Transverse colon (tissue), 4 donors: ENCODE measurements at regions not wholly inside any gene's neighbourhood (a gene's known extent, or its start where the extent isn't known, plus 50 kb on each side); places are given as distances from the start of the nearest gene placed in this dataset.

ENCODE experiments used
- DNase-seq: peaks from one replicate; pipeline ENCODE4 v3.0.0-alpha.2; 2019
- H3K27ac ChIP-seq, 4 donors: fragments of 200-600 bp; sonication (generic); 2 replicates each; pipeline ENCODE4 v1.5.1; 2016 to 2018; ENCODE audit warnings: inconsistent platforms in 4 of 4
- H3K27me3 ChIP-seq: fragments of 200-600 bp; sonication (generic); 2 replicates; pipeline ENCODE4 v1.5.1; 2017; ENCODE audit warnings: inconsistent platforms
- H3K36me3 ChIP-seq, 4 donors: fragments of 200-600 bp; sonication (generic); 2 replicates each; pipeline ENCODE4 v1.5.1; 2017 to 2019; ENCODE audit warnings: inconsistent platforms in 4 of 4
- H3K4me1 ChIP-seq, 4 donors: fragments of 200-600 bp; sonication (generic); 2 replicates each; pipeline ENCODE4 v1.5.1; 2017 to 2020; ENCODE audit warnings: inconsistent platforms in 4 of 4
- H3K4me3 ChIP-seq, 4 donors: fragments of 200-600 bp; sonication (generic); 1 replicate in 1 of 4; 2 replicates in 3 of 4; pipeline versions ENCODE4 v1.5.1 to v1.6.1; 2017 to 2019; ENCODE audit warnings: inconsistent platforms in 4 of 4
- H3K9me3 ChIP-seq, 2 donors: fragments of 200-600 bp; sonication (generic); 2 replicates each; pipeline ENCODE4 v1.5.1; 2017 to 2019; ENCODE audit warnings: inconsistent platforms in 2 of 2
- EP300 ChIP-seq: sonication (generic); formaldehyde crosslinking; IDR thresholded peaks from one replicate; pipeline ENCODE4 v1.6.1; 2017; ENCODE audit warnings: antibody characterized with exemption, low read depth
- POLR2A ChIP-seq: fragments of 450-650 bp; IDR thresholded peaks from one replicate; pipeline ENCODE4 v1.6.1; 2016; ENCODE audit warnings: antibody characterized with exemption, mild to moderate bottlenecking, moderate library complexity
- POLR2AphosphoS5 ChIP-seq, 3 donors: sonication (generic); formaldehyde crosslinking; IDR thresholded peaks; one replicate each; pipeline ENCODE4 v1.6.1; 2016; ENCODE audit warnings: antibody characterized with exemption in 3 of 3
- WGBS, 2 donors: methylation state at CpG; one replicate each; pipeline ENCODE4 v1.1.5; 2018; ENCODE audit warnings: low coverage in 1 of 2; 5-methylcytosine and 5-hydroxymethylcytosine counted together
- in situ Hi-C, 4 donors: fragments of 200-750 bp; cut with MboI; loops; one replicate each; pipeline versions ENCODE4 v1.15.0 to v1.15.1; 2017; ENCODE audit warnings: low sequenced_read_pairs in 3 of 4, low pct_ligation_motif_present in 1 of 4, low pct_unique_long_range_greater_than_20kb in 1 of 4
- intact Hi-C: fragments of 100-400 bp; cut with DNase I; formaldehyde crosslinking; loops from one replicate; pipeline ENCODE4 v1.15.1; 2023; ENCODE audit warnings: low total_unique reads
- TF ChIP-seq, protein P1 (sequence below), 5 experiments: fragments of 200-600 bp in 3 of 5; fragments of 450-650 bp in 2 of 5; sonication (generic) in 3 of 5; IDR thresholded peaks; 1 replicate in 2 of 5; 2 replicates in 3 of 5; pipeline ENCODE4 v1.5.1; 2016 to 2017; ENCODE audit warnings: antibody characterized with exemption in 5 of 5, inconsistent platforms in 3 of 5, mild to moderate bottlenecking in 2 of 5, moderate library complexity in 1 of 5

- Histone ChIP-seq H3K4me1 (peaks cover 0 to 7% (median 0%) of the 10 kb centered on the region in 4 donors), H3K27ac (no peak overlapping the region), H3K27me3 (no peaks in the 10 kb centered on the region), H3K36me3 (no peaks in the 10 kb centered on the region), H3K9me3 (no peaks in the 10 kb centered on the region), H3K4me3 (no peak overlapping the region)
- intact Hi-C loops (no loop called here), in situ Hi-C loops (no loop called here)
- WGBS, 2 donors = 50 to 55% methylated on average over 2 of the region's 2 CpGs
- TF ChIP-seq POLR2AphosphoS5 (IDR thresholded peaks at IDR 0.05) (no peak), EP300 (no peak), POLR2A (no peak)
- no peak for DNase-seq
These were observed 199.6 kb downstream of the GAS1 start for GRCh38 chr9:86747711-86748110.

DNA sequence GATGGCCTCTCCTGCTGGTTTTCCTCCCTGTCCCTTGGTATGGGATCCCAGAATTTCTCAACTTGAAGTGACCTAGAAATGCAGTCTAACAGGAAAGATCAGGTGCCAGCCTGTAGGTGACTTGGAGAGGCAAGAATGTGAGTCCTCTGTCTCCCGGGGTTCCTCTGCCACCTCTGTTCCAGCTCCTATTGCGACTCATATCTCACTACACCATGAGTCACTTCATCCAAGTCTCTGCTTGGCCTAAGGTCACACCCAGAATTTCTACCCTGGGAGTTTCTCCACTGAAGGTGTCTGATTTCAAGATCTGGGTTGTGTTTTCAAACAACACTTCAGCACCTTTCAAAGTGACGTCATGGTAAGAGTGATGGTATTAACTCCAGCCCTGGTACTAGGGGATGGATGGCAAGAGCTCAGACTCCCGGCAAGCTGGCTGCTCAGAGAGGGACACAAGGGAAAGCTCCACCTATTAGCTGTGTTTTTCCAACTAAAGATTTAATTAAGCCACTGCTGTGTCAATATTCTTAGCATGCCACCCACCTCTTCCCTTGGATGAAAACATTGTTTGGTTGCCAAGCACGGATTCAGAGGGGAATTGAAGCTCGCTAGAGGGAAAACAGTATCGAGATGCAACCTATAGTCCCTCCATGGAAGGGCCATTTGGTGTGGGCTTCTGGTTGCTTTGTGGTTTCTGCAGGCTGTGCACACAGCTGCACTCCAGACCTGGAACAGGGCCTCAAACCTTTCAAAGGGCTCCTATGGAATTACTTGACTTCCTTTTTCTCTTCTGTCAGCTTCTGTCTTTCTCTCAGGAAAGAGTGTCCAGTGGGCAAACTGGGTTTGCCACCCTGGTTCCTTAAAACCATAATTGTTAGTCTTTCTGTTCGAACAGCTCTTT, 205.7 kb downstream of the GAS1 start:
- in situ Hi-C loops (no loop called here), intact Hi-C loops (no loop called here)
- H3K27me3 ChIP-seq = no peaks in the 10 kb centered on the region
- no peak overlapping the region for H3K4me3 ChIP-seq
- no peaks in the 10 kb centered on the region for H3K36me3 ChIP-seq
- no peak overlapping the region for H3K27ac ChIP-seq
- no peaks in the 10 kb centered on the region for H3K9me3 ChIP-seq
- 69 to 83% methylated on average over 1 to 8 of the region's 8 CpGs for WGBS, 2 donors
- H3K4me1 ChIP-seq = no peaks in the 10 kb centered on the region
- DNase-seq = no peak
- TF ChIP-seq POLR2AphosphoS5 (IDR thresholded peaks at IDR 0.05) (no peak), POLR2A (no peak), EP300 (no peak)
- TF ChIP-seq, protein P1, sequence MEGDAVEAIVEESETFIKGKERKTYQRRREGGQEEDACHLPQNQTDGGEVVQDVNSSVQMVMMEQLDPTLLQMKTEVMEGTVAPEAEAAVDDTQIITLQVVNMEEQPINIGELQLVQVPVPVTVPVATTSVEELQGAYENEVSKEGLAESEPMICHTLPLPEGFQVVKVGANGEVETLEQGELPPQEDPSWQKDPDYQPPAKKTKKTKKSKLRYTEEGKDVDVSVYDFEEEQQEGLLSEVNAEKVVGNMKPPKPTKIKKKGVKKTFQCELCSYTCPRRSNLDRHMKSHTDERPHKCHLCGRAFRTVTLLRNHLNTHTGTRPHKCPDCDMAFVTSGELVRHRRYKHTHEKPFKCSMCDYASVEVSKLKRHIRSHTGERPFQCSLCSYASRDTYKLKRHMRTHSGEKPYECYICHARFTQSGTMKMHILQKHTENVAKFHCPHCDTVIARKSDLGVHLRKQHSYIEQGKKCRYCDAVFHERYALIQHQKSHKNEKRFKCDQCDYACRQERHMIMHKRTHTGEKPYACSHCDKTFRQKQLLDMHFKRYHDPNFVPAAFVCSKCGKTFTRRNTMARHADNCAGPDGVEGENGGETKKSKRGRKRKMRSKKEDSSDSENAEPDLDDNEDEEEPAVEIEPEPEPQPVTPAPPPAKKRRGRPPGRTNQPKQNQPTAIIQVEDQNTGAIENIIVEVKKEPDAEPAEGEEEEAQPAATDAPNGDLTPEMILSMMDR (IDR thresholded peaks at IDR 0.05) = no peak

DNA sequence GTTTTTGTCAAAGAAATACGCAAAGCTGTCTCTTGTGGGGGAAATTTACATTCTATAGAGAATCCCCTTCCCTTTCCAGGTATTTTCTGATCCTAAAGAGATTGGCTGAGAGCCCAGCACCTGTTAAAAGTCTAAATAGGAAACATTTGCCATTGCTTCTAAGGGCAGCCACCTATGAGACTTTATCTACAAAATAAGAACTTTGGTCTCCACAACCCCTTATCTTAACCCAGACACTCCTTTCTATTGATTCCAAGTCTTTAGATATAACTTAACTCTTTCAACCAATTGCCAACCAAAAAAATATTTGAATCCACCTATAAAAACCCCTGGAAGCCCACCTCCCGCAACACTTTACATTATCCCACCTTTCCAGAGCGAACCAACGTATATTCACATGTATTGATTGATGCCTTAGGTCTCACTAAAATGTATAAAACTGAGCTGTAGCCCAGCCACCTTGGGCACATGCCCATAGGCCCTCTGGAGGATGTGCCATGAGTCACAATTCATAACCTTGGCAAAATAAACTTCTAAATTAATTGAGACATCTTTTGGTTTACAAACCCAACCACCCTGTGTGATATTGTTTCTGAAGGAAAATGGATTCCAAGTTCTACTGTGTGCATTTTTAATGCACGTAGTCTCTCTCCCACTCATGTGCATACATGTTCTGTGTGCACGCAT, 211.4 kb downstream of the GAS1 start:
- H3K27me3 ChIP-seq = no peaks in the 10 kb centered on the region
- H3K36me3 ChIP-seq = no peaks in the 10 kb centered on the region
- TF ChIP-seq POLR2AphosphoS5 (IDR thresholded peaks at IDR 0.05) = no peak
- DNase-seq = no peak
- no peaks in the 10 kb centered on the region for H3K9me3 ChIP-seq
- intact Hi-C loops (no loop called here), in situ Hi-C loops (no loop called here)
- H3K4me3 ChIP-seq = no peak overlapping the region
- peak overlapping the region in 1 of 4 donors; percentile 58 for H3K27ac ChIP-seq
- no peaks in the 10 kb centered on the region for H3K4me1 ChIP-seq
- WGBS, 2 donors = 80 to 83% methylated on average over 6 of the region's 6 CpGs

GRCh38 chr9:86734771-86735170, 212.5 kb downstream of the GAS1 start:
- no peaks in the 10 kb centered on the region for H3K4me1 ChIP-seq
- no peaks in the 10 kb centered on the region for H3K9me3 ChIP-seq
- no peak for DNase-seq
- peak overlapping the region in 2 of 4 donors; percentile 44 to 58 for H3K27ac ChIP-seq
- peak in 2 of 3 donors; percentile 7 to 23 for TF ChIP-seq POLR2AphosphoS5 (IDR thresholded peaks at IDR 0.05)
- TF ChIP-seq, protein P1 (IDR thresholded peaks at IDR 0.05) = no peak
- H3K36me3 ChIP-seq = no peaks in the 10 kb centered on the region
- 40 to 69% methylated on average over 1 of the region's 1 CpG for WGBS, 2 donors
- H3K27me3 ChIP-seq = no peaks in the 10 kb centered on the region
- intact Hi-C loops (no loop called here), in situ Hi-C loops (no loop called here)
- no peak overlapping the region for H3K4me3 ChIP-seq

DNA sequence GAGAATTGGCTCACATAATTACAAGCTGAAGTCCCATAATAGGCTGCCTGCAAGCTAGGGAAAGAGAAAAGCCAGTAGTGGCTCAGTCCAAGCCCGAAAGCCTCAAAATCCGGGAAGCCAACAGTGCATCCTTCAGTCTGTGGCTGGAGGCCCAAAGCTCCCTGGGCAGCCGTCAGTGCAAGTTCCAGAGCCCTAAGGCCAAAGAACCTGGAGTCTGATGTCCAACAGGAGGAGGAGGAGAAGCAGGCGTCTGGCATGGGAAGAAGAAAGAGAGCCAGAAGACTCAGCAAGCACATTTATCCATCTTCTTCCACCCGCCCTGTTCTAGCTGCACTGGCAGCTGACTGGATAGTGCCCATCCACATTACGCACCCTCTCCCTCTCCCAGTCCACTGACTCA, 213.4 kb downstream of the GAS1 start:
- Histone ChIP-seq H3K9me3 (no peaks in the 10 kb centered on the region), H3K4me1 (no peaks in the 10 kb centered on the region)
- TF ChIP-seq POLR2A (no peak), EP300 (no peak), POLR2AphosphoS5 (IDR thresholded peaks at IDR 0.05) (no peak)
- TF ChIP-seq, protein P1 (IDR thresholded peaks at IDR 0.05) = no peak

More for the DNA sequence above, 213.4 kb downstream of the GAS1 start:
- WGBS, 2 donors = 67 to 68% methylated on average over 3 to 6 of the region's 6 CpGs
- in situ Hi-C loops = no loop called here
- no peaks in the 10 kb centered on the region for H3K27me3 ChIP-seq
- H3K4me3 ChIP-seq = no peak overlapping the region
- DNase-seq = no peak
- H3K27ac ChIP-seq = peak overlapping the region in 3 of 4 donors; percentile 7 to 58 (median 14)
- H3K36me3 ChIP-seq = no peaks in the 10 kb centered on the region
- intact Hi-C loops = no loop called here
